CD4-positive, alpha-beta T cell (primary cell): ENCODE measurements at regions not wholly inside any gene's neighbourhood (a gene's known extent, or its start where the extent isn't known, plus 50 kb on each side); places are given as distances from the start of the nearest gene placed in this dataset.

Experiments
- ATAC-seq: fragments of 200-7000 bp; cut with Tn5 transposase; one replicate; pipeline ENCODE4 v1.10.0; 2022; ENCODE audit warnings: mild to moderate bottlenecking; ENCODE audit not compliant: poor library complexity
- CTCF ChIA-PET: fragments of 350-600 bp; sonication (Branson Sonifier 250); formaldehyde crosslinking; loops from one replicate; lab custom pipeline; 2021; ENCODE audit warnings: antibody characterized with exemption, inconsistent platforms; lab: Charles Lee
- POLR2A ChIA-PET: fragments of 350-600 bp; sonication (Branson Sonifier 250); formaldehyde crosslinking; loops from one replicate; lab custom pipeline; 2021; ENCODE audit warnings: antibody characterized with exemption, inconsistent platforms; lab: Charles Lee
- DNase-seq, 14 experiments: peaks; one replicate each; pipeline ENCODE4 v3.0.0-alpha.2; 2013 to 2020; ENCODE audit warnings: mixed read lengths in 2 of 14
- H3K27ac ChIP-seq, 2 donors: one replicate each; pipeline versions ENCODE4 v1.5.1 to v1.7.0; 2013; ENCODE audit warnings: low read length in 2 of 2, low read depth in 1 of 2, mild to moderate bottlenecking in 1 of 2
- H3K27me3 ChIP-seq, 2 experiments: 1 replicate in 1 of 2; 2 replicates in 1 of 2; pipeline versions ENCODE4 v1.6.1 to v1.7.0; 2013; ENCODE audit warnings: low read length in 2 of 2, control low read depth in 1 of 2, mild to moderate bottlenecking in 1 of 2, moderate library complexity in 1 of 2; ENCODE audit not compliant: insufficient read depth in 2 of 2, control insufficient read depth in 1 of 2
- H3K36me3 ChIP-seq: one replicate; pipeline ENCODE4 v1.6.1; 2013; ENCODE audit warnings: low read length, control low read depth; ENCODE audit not compliant: insufficient read depth
- H3K4me1 ChIP-seq: one replicate; pipeline ENCODE4 v1.6.1; 2013; ENCODE audit warnings: low read length, control low read depth; ENCODE audit not compliant: insufficient read depth
- H3K4me3 ChIP-seq: one replicate; pipeline ENCODE4 v1.5.1; 2013; ENCODE audit warnings: mild to moderate bottlenecking, low read length, moderate library complexity
- H3K9me3 ChIP-seq, 2 experiments: 1 replicate in 1 of 2; 2 replicates in 1 of 2; pipeline versions ENCODE4 v1.6.1 to v1.7.0; 2013; ENCODE audit warnings: low read length in 2 of 2, mild to moderate bottlenecking in 2 of 2, control low read depth in 1 of 2, moderate library complexity in 1 of 2; ENCODE audit not compliant: control insufficient read depth in 1 of 2, insufficient read depth in 1 of 2
- H3K27ac Mint-ChIP-seq: one replicate; pipeline ENCODE4 v1.8.0; 2020; ENCODE audit warnings: mixed read lengths
- H3K27me3 Mint-ChIP-seq: one replicate; pipeline ENCODE4 v1.8.0; 2021; ENCODE audit warnings: mixed read lengths
- H3K36me3 Mint-ChIP-seq: one replicate; pipeline ENCODE4 v1.8.0; 2021; ENCODE audit warnings: low read depth, mixed read lengths
- H3K4me1 Mint-ChIP-seq: one replicate; pipeline ENCODE4 v1.8.0; 2021; ENCODE audit warnings: low read depth, mixed read lengths
- H3K4me3 Mint-ChIP-seq: one replicate; pipeline ENCODE4 v1.8.0; 2020; ENCODE audit warnings: mild to moderate bottlenecking, mixed read lengths
- H3K9me3 Mint-ChIP-seq: one replicate; pipeline ENCODE4 v1.8.0; 2020; ENCODE audit warnings: mixed read lengths
- intact Hi-C, 2 experiments: fragments of 100-400 bp; cut with DNase I in 1 of 2; cut with micrococcal nuclease in 1 of 2; formaldehyde crosslinking; loops; one replicate each; pipeline versions ENCODE4 v1.15.1 to v1.9.0; 2023 to 2025; cut with DNase I, micrococcal nuclease
- TF ChIP-seq, protein P1 (sequence below): fragments of 200-600 bp; IDR thresholded peaks from one replicate; pipeline ENCODE4 v1.8.0; 2022; ENCODE audit warnings: antibody characterized with exemption, mild to moderate bottlenecking

DNA sequence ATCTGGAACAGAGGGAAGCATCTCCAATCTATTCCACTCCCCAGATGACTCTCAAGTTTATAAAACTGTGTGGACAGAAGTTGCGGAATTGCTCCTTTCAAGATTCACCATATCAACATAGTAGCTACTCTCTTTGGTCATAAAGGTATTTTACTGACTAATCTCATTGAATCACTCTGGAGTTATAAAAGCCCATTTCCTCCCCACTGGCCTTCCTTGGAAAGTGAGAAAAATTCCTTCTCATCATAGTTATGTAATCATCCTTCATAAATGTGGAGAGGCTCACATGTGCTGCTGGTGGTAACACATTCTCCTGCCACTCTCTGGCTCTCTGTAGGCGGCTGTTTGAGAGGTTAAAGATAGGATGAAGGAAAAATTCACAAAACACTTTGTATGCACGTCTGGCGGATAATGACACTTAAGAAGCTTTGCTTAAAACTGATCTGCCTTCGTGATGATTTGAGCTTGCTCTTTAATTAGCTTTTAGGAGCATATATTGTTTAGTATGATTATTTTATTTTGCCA, 1034.0 kb upstream of the EEF2KMT start:
- intact Hi-C loops: no loop called here
- H3K27ac ChIP-seq: no peak overlapping the region
- CTCF ChIA-PET: no interaction called here
- no peak overlapping the region for H3K4me3 ChIP-seq
- POLR2A ChIA-PET: no interaction called here
- Mint-ChIP-seq H3K27me3 (no peaks in the 10 kb centered on the region), H3K4me3 (no peak overlapping the region), H3K36me3 (no peaks in the 10 kb centered on the region), H3K27ac (no peak overlapping the region), H3K9me3 (peaks cover 10% of the 10 kb centered on the region), H3K4me1 (no peaks in the 10 kb centered on the region)
- peaks cover 0 to 11% of the 10 kb centered on the region in 2 experiments for H3K9me3 ChIP-seq
- no peaks in the 10 kb centered on the region for H3K36me3 ChIP-seq
- H3K27me3 ChIP-seq: no peaks in the 10 kb centered on the region
- ATAC-seq (no peak), DNase-seq (no peak)
- TF ChIP-seq, protein P1, sequence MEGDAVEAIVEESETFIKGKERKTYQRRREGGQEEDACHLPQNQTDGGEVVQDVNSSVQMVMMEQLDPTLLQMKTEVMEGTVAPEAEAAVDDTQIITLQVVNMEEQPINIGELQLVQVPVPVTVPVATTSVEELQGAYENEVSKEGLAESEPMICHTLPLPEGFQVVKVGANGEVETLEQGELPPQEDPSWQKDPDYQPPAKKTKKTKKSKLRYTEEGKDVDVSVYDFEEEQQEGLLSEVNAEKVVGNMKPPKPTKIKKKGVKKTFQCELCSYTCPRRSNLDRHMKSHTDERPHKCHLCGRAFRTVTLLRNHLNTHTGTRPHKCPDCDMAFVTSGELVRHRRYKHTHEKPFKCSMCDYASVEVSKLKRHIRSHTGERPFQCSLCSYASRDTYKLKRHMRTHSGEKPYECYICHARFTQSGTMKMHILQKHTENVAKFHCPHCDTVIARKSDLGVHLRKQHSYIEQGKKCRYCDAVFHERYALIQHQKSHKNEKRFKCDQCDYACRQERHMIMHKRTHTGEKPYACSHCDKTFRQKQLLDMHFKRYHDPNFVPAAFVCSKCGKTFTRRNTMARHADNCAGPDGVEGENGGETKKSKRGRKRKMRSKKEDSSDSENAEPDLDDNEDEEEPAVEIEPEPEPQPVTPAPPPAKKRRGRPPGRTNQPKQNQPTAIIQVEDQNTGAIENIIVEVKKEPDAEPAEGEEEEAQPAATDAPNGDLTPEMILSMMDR: no peak
- H3K4me1 ChIP-seq: no peaks in the 10 kb centered on the region

GRCh38 chr16:6125483-6126259, 1028.1 kb upstream of the EEF2KMT start:
- H3K4me3 ChIP-seq: no peak overlapping the region
- DNase-seq (no peak), ATAC-seq (no peak)
- Mint-ChIP-seq H3K4me1 (no peaks in the 10 kb centered on the region), H3K27ac (no peak overlapping the region), H3K4me3 (no peak overlapping the region), H3K27me3 (no peaks in the 10 kb centered on the region), H3K9me3 (peaks cover 12% of the 10 kb centered on the region), H3K36me3 (no peaks in the 10 kb centered on the region)
- H3K9me3 ChIP-seq: no peaks in the 10 kb centered on the region
- TF ChIP-seq, protein P1: no peak
- no peak overlapping the region for H3K27ac ChIP-seq
- no peaks in the 10 kb centered on the region for H3K36me3 ChIP-seq
- intact Hi-C loops: no loop called here
- CTCF ChIA-PET: no interaction called here
- POLR2A ChIA-PET: no interaction called here
- H3K4me1 ChIP-seq: no peaks in the 10 kb centered on the region
- H3K27me3 ChIP-seq: no peaks in the 10 kb centered on the region

DNA sequence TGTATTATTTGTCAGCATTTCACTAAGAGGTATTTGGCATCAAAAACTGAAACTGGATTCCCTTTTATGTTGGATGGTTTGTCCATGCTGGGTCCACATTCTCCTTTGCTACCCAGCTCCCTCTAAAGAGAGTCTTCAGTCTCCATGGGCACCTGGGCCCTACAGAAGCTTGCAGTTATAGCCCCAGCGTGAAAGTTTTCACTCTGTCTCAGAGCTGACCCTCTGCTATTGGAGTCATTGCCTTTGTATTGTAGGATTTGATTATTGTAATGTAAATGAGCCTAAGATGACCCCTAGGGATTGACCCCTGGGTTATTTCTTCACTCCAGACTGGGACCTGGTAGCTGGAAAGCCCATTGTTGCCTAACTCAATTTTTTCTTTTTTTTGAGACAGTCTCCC, 1026.5 kb upstream of the EEF2KMT start:
- Histone ChIP-seq H3K9me3 (no peaks in the 10 kb centered on the region), H3K27me3 (no peaks in the 10 kb centered on the region), H3K4me3 (no peak overlapping the region), H3K4me1 (no peaks in the 10 kb centered on the region), H3K27ac (no peak overlapping the region), H3K36me3 (no peaks in the 10 kb centered on the region)
- Mint-ChIP-seq H3K9me3 (peaks cover 7% of the 10 kb centered on the region), H3K4me3 (no peak overlapping the region), H3K27me3 (no peaks in the 10 kb centered on the region), H3K36me3 (no peaks in the 10 kb centered on the region), H3K27ac (no peak overlapping the region), H3K4me1 (no peaks in the 10 kb centered on the region)
- no peak for ATAC-seq
- TF ChIP-seq, protein P1: no peak
- POLR2A ChIA-PET: no interaction called here
- intact Hi-C loops: no loop called here
- no peak for DNase-seq
- CTCF ChIA-PET: no interaction called here
